Ascending aorta (tissue), 2 donors: ENCODE measurements at regions not wholly inside any gene's neighbourhood (a gene's known extent, or its start where the extent isn't known, plus 50 kb on each side); places are given as distances from the start of the nearest gene placed in this dataset.

Source experiments
- DNase-seq, 2 donors: peaks; one replicate each; pipeline ENCODE4 v3.0.0-alpha.2; 2019; ENCODE audit warnings: low spot score in 2 of 2
- H3K27ac ChIP-seq, 2 donors: fragments of 200-600 bp; sonication (generic); one replicate each; pipeline ENCODE4 v1.5.1; 2016 to 2017; ENCODE audit warnings: mild to moderate bottlenecking in 1 of 2
- H3K27me3 ChIP-seq: fragments of 200-600 bp; sonication (generic); one replicate; pipeline ENCODE4 v1.5.1; 2017
- H3K36me3 ChIP-seq, 2 donors: fragments of 200-600 bp; sonication (generic); one replicate each; pipeline ENCODE4 v1.5.1; 2016
- H3K4me1 ChIP-seq, 2 donors: fragments of 200-600 bp; sonication (generic); one replicate each; pipeline ENCODE4 v1.5.1; 2016 to 2017; ENCODE audit warnings: mild to moderate bottlenecking in 1 of 2
- H3K4me3 ChIP-seq, 2 donors: fragments of 200-600 bp; sonication (generic); one replicate each; pipeline ENCODE4 v1.5.1; 2016 to 2017; ENCODE audit warnings: mild to moderate bottlenecking in 1 of 2
- H3K9me3 ChIP-seq, 2 donors: fragments of 200-600 bp; sonication (generic); one replicate each; pipeline ENCODE4 v1.5.1; 2016
- CTCF ChIP-seq, 3 experiments: fragments of 200-600 bp in 2 of 3; fragments of 450-650 bp in 1 of 3; sonication (generic) in 2 of 3; IDR thresholded peaks; one replicate each; pipeline ENCODE4 v1.5.1; 2016 to 2019; ENCODE audit warnings: antibody characterized with exemption in 3 of 3, mild to moderate bottlenecking in 1 of 3, moderate library complexity in 1 of 3
- intact Hi-C: fragments of 100-400 bp; cut with DNase I; formaldehyde crosslinking; loops from one replicate; pipeline ENCODE4 v1.15.1; 2023

DNA sequence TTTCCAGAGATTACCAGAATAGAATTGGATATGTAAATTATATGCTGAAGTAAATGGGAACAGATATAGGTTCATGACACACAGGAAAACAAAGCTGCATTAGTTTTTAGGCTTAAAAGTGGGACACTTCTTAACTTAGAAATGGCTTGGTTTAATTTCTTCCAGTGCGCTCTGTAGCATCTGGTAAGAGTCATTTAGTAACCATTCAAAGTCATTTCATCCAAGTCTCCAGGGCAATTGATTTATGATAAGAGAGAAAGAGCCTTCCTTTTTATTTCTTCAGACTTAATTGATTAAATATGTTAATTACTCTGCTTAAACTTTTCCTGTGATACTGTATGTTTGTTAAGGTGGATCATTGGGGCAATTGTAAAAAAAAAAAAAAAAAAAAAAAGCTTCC lies 368.0 kb downstream of the DOK5 start:
- intact Hi-C loops = no loop called here
- H3K27ac ChIP-seq = no peak overlapping the region
- DNase-seq = no peak
- H3K4me1 ChIP-seq = no peaks in the 10 kb centered on the region
- H3K4me3 ChIP-seq = no peak overlapping the region
- H3K36me3 ChIP-seq = no peaks in the 10 kb centered on the region
- no peak for TF ChIP-seq CTCF (IDR thresholded peaks at IDR 0.05)
- H3K9me3 ChIP-seq = no peaks in the 10 kb centered on the region
- H3K27me3 ChIP-seq = no peaks in the 10 kb centered on the region

- Histone ChIP-seq H3K4me3 (no peak overlapping the region), H3K27me3 (no peaks in the 10 kb centered on the region)
These were observed 363.8 kb downstream of the DOK5 start for GRCh38 chr20:54839224-54839623.

GRCh38 chr20:54837226-54837625 lies 361.8 kb downstream of the DOK5 start:
- no peak for TF ChIP-seq CTCF (IDR thresholded peaks at IDR 0.05)
- H3K27me3 ChIP-seq = no peaks in the 10 kb centered on the region
- H3K27ac ChIP-seq = no peak overlapping the region
- intact Hi-C loops = no loop called here
- H3K4me1 ChIP-seq = no peaks in the 10 kb centered on the region
- no peaks in the 10 kb centered on the region for H3K9me3 ChIP-seq
- H3K36me3 ChIP-seq = no peaks in the 10 kb centered on the region
- DNase-seq = no peak
- H3K4me3 ChIP-seq = no peak overlapping the region

More at GRCh38 chr20:54839224-54839623, 363.8 kb downstream of the DOK5 start:
- Histone ChIP-seq H3K9me3 (no peaks in the 10 kb centered on the region), H3K4me1 (no peaks in the 10 kb centered on the region), H3K27ac (no peak overlapping the region), H3K36me3 (no peaks in the 10 kb centered on the region)
- no peak for TF ChIP-seq CTCF (IDR thresholded peaks at IDR 0.05)
- intact Hi-C loops = no loop called here
- DNase-seq = no peak

GRCh38 chr20:54822386-54822785 lies 347.0 kb downstream of the DOK5 start:
- no peak overlapping the region for H3K27ac ChIP-seq
- no peaks in the 10 kb centered on the region for H3K36me3 ChIP-seq
- DNase-seq = no peak
- H3K9me3 ChIP-seq = no peaks in the 10 kb centered on the region
- TF ChIP-seq CTCF (IDR thresholded peaks at IDR 0.05) = no peak
- intact Hi-C loops = no loop called here
- no peak overlapping the region for H3K4me3 ChIP-seq
- no peaks in the 10 kb centered on the region for H3K4me1 ChIP-seq
- no peaks in the 10 kb centered on the region for H3K27me3 ChIP-seq

DNA sequence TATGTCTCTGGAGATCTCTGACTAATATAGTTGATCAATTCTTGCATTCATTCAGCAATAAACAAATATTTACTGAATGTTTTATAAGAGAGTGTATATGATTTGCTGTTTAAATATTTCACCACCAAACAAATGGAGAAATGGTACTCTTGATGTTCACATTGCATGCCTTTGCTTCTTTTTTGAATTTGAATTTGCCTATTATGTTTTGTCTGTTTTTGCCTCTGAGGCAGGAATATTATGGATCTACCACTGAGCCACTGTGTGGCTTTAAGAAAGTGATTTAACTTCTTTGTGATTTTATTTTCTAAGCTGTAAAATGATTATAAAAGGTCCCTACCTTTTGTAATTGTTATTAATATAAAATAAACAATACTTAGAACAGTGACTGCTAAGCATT lies 345.0 kb downstream of the DOK5 start:
- no peaks in the 10 kb centered on the region for H3K4me1 ChIP-seq
- no peak for TF ChIP-seq CTCF (IDR thresholded peaks at IDR 0.05)
- intact Hi-C loops = no loop called here
- H3K36me3 ChIP-seq = no peaks in the 10 kb centered on the region
- DNase-seq = no peak
- H3K27me3 ChIP-seq = no peaks in the 10 kb centered on the region
- H3K4me3 ChIP-seq = no peak overlapping the region
- H3K27ac ChIP-seq = no peak overlapping the region
- H3K9me3 ChIP-seq = no peaks in the 10 kb centered on the region

DNA sequence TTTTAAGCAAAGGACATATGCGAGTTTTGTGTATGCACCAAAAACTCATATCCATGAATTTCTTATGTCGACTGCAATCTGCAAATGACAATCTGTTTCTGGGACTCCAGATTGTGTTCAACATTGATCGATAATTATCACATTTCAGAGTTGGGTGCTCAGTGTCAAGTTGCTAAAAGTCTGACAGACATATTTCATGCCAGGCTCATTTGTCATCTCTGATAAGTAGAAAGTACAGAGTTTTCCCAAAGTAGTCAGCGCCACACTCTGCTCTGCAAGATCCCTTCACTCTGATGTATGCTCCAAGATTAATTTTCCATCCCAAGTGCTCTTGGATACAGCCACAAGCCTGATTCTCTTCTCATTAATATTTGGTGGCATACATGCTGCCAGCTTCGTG lies 331.1 kb downstream of the DOK5 start:
- H3K36me3 ChIP-seq = no peaks in the 10 kb centered on the region
- no peak overlapping the region for H3K27ac ChIP-seq
- no peak overlapping the region for H3K4me3 ChIP-seq
- H3K9me3 ChIP-seq = no peaks in the 10 kb centered on the region
- H3K4me1 ChIP-seq = no peaks in the 10 kb centered on the region
- TF ChIP-seq CTCF (IDR thresholded peaks at IDR 0.05) = no peak
- H3K27me3 ChIP-seq = no peaks in the 10 kb centered on the region
- no peak for DNase-seq
- intact Hi-C loops = no loop called here
